Right forelimb (tissue), 1 donor: ENCODE measurements at regions not wholly inside any gene's neighbourhood (a gene's known extent, or its start where the extent isn't known, plus 50 kb on each side); places are given as distances from the start of the nearest gene placed in this dataset.

ENCODE experiments used
- DNase-seq: peaks from one replicate; pipeline ENCODE4 v3.0.0-alpha.2; 2018

GRCh38 chr14:65878586-65878985 lies 466.1 kb downstream of the FUT8 start:
- DNase-seq = no peak

DNA sequence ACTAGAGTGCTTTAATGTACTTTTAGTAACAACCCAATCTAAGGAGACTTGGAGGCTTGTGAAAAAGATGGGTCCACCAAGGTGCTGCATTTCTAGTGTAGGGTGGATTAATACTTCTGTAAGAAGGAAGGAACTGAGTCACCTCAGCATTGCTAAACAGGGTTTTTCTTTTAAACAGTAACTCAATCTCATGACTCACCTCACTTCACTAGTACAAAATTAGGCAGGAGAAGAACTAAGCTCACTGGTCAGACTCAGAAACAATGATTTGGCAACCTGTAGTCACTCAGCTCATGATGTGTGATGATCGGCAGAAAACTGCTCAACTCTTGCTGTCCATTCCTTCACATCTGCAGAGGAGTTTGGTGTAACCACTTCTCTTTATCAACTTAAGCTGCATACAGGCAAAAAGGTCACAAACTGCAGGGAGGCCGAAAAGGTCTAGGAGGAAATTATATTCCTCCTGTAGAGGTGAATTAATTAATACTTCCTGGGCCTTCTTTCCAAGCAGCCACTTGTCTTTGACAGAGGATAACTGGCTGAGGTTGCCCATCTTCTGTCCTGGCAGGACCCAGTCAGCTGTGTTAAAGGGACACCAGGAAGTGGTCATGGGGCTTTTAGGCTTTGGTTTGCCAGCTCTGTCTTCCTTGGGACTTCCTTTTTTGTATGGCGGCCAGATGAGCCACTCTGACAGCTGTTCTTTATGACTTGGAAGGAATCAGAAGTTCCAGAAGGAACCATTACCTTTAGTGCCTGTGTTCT lies 466.9 kb downstream of the FUT8 start:
- DNase-seq = no peak

- DNase-seq = no peak
Observed at GRCh38 chr14:65880507-65880906, 468.0 kb downstream of the FUT8 start.

DNA sequence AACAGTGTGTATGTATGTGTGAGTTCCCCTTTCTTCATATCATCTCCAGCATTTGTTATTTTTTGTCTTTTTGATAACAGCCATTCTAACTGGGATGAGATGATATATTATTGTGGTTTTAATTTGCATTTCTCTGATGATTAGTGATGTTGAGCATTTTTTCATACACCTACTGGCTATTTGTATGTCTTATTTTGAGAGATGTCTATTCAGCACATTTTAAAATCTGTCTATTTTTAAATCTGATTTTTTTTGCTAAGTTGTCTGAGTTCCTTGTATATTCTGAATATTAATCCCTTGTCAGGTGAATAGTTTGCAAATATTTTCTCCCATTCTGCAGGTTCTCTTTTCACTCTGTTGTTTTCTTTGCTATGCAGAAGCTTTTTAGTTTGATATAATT lies 469.1 kb downstream of the FUT8 start:
- DNase-seq = no peak

DNA sequence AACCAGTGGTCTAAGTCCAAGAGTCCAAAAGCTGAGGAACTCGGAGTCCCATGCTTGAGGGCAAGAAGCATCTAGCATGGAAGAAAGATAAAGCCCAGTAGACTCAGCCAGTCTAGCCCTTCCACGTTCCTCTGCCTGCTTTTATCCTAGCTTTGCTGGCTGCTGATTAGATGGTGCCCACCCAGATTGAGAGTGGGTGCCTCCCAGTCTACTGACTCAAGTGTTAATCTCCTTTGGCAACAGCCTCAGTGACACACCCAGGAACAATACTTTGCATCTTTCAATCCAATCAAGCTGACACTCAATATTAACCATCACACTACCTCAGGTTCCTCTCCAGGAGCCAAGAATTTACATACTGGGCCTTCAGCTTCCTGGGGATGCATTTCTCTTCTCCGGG lies 476.1 kb downstream of the FUT8 start:
- no peak for DNase-seq

DNA sequence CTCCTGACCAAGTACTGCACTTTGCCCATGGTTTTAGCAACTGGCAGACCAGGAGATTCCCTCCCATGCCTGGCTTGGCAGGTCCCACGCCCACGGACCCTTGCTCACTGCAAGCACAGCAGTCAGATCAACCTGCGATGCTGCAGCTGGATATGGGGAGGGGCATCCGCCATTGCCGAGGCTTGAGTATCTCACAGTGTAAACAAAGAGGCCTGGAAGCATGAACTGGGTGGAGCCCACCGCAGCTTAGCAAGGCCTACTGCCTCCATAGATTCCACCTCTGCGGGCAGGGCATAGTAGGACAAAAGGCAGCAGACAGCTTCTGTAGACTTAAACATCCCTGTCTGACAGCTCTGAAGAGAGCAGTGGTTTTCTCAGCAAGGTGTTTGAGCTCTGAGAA lies 479.8 kb downstream of the FUT8 start:
- no peak for DNase-seq

GRCh38 chr14:65900164-65900563 lies 487.6 kb downstream of the FUT8 start:
- DNase-seq = no peak

- no peak for DNase-seq
Observed at GRCh38 chr14:65901595-65901994, 489.1 kb downstream of the FUT8 start.

- no peak for DNase-seq
Observed at GRCh38 chr14:65904988-65905387, 492.5 kb downstream of the FUT8 start.

- DNase-seq = no peak
Observed at GRCh38 chr14:65906344-65906743, 493.8 kb downstream of the FUT8 start.

- DNase-seq = no peak
Observed at GRCh38 chr14:65906948-65907347, 494.4 kb downstream of the FUT8 start.

- DNase-seq = no peak
Observed at GRCh38 chr14:65910108-65910786, 497.7 kb downstream of the FUT8 start.

GRCh38 chr14:65915125-65915524 lies 502.6 kb downstream of the FUT8 start:
- no peak for DNase-seq

- no peak for DNase-seq
Observed at GRCh38 chr14:65916055-65916454, 503.5 kb downstream of the FUT8 start.

DNA sequence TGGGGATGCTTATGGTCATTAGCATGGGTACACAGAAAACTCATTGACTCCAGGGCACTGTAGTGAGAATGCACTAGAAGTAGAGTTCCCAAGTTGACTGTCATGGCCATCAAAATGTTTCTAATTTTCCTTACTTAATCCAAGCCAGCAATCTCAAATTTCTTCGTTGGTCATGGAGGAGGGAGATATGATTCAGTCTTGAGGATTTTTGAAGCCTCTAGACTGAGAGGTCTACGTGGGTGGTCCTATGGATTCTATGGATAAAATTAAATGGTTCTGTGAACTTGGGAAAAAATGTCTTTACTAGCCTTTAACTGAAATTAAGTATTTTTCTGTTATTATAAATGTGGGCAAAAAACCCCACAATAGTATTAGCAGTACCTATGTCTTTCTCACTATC lies 508.5 kb downstream of the FUT8 start:
- DNase-seq = no peak

DNA sequence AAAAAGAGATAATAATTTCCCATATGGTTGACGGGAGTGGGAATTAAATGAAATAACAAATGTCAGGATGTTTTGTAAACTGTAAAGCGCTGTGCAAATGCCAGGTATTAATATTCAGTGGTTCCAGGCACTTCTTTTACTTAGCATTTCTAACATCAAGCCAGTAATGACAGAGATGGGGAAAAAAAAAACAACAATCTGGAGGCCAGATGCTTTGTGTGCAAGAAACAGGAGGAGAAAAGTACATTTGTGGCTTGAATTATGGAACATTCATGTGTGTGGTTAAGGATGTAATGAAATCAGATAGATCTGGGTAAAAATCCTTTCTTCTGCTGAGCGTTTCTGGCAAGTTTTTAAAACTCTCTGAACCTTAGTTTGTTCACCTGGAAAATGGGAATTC lies 509.6 kb downstream of the FUT8 start:
- no peak for DNase-seq

- DNase-seq = no peak
Observed at GRCh38 chr14:65926504-65926903, 514.0 kb downstream of the FUT8 start.

DNA sequence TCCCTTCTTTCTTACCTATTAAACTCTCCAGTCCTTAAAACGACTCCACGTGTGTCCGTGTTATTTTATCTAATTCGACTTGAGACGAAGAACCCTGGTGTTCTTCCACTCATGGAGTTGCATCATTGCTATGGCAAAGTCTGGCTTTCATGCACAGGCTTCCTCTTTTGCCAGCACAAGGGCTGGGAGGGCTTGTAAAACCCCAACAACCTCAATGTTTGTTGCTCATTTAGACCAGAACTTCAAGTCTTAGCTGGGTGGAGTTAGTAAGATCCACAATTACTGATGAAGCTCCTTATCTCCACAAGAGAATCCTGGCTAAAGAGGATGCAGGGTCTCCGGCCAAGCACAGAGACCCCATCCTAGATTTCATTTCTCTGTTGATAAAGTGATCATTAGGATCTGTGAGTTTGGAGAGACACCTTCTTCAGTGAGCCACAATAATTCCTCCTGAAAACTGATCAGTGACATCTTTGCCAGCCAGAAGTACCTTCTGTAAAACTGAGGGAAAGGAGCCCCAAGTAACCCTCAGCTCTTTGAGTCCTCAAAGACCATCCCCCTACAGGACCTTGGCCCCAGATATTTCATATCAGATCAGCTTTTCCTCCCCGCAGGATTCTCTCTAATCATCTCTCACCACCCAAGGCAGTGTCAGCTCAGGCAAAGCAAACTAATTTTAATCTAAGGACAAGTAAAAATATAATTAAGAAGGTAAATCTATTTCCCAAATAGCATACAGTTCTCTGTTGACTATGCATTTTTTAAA lies 514.6 kb downstream of the FUT8 start:
- DNase-seq = no peak

GRCh38 chr14:65927931-65928356 lies 515.4 kb downstream of the FUT8 start:
- DNase-seq = no peak

GRCh38 chr14:65928995-65929394 lies 516.5 kb downstream of the FUT8 start:
- DNase-seq = no peak

GRCh38 chr14:65933400-65934069 lies 521.0 kb downstream of the FUT8 start:
- DNase-seq = no peak

DNA sequence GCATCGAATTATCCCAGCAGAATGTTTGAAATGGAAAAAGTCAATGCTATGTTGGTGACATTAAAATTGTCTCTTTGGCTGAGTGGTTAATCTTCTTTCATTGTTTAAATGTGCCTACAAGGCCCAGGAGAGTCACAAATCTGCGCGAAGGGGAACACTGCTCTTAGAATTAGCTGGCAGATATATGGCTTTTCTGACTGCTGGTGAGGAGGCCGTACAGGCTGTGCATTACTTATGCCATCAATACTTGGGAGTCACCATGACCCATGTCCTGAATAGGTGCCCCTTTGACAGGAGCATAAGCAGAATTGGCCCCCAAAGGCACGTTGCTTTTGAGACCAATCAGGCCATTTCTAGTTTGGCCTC lies 521.5 kb downstream of the FUT8 start:
- DNase-seq = no peak

DNA sequence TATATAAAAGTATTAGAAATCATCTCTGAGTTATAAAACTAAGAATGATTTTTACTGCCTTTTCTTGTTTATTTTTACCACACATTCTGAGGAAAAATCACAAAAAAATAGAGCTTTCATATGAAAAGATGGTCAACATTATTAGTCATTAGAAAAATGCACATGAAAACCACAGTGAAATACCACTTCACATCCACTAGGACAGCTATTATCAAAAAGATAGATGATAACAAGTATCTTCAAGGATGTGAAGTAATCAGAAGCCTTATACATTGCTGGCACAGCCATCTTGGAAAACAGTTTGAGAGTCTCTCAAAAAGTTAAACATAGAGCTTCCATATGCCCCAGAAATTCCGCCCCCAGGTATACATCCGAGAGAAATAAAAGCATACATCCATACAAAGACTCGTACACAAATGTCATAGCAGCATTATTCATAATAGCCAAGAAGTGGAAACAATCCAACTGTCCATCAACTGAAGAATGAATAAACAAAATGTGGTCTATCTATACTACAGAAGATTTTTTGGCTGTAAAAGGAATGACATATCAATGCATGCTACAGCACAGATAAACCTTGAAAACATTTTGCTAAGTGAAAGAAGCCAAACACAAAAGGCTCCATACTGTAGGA lies 523.9 kb downstream of the FUT8 start:
- DNase-seq = no peak
